NB4 (cell line): ENCODE measurements at regions not wholly inside any gene's neighbourhood (a gene's known extent, or its start where the extent isn't known, plus 50 kb on each side); places are given as distances from the start of the nearest gene placed in this dataset.

Experiments
- DNase-seq: peaks from one replicate; pipeline ENCODE4 v3.0.0; 2010; ENCODE audit warnings: low read depth
- H3K4me3 ChIP-seq: one replicate; pipeline ENCODE4 v1.5.1; 2011; ENCODE audit warnings: mild to moderate bottlenecking, low read depth, low read length, moderate library complexity
- MYC ChIP-seq: IDR thresholded peaks from 2 replicates; pipeline ENCODE4 v1.6.1; 2011; ENCODE audit warnings: low read depth, low read length
- POLR2A ChIP-seq: IDR thresholded peaks from 2 replicates; pipeline ENCODE4 v1.6.1; 2011; ENCODE audit warnings: mild to moderate bottlenecking; ENCODE audit not compliant: insufficient read length; ENCODE audit errors: extremely low read depth
- TF ChIP-seq, protein P1 (sequence below): IDR thresholded peaks from 2 replicates; pipeline ENCODE4 v1.6.1; 2011; ENCODE audit warnings: low read depth, low read length
- TF ChIP-seq, protein P2 (sequence below): IDR thresholded peaks from one replicate; pipeline ENCODE4 v1.5.1; 2012; ENCODE audit warnings: low read depth, low read length

GRCh38 chr9:95808011-95808410 is 67.5 kb upstream of the ERCC6L2 start:
- no peak for DNase-seq

GRCh38 chr9:95807326-95807947 is 68.1 kb upstream of the ERCC6L2 start:
- TF ChIP-seq POLR2A: no peak
- TF ChIP-seq MYC: no peak
- TF ChIP-seq, protein P1, sequence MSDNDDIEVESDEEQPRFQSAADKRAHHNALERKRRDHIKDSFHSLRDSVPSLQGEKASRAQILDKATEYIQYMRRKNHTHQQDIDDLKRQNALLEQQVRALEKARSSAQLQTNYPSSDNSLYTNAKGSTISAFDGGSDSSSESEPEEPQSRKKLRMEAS: no peak
- TF ChIP-seq, protein P2, sequence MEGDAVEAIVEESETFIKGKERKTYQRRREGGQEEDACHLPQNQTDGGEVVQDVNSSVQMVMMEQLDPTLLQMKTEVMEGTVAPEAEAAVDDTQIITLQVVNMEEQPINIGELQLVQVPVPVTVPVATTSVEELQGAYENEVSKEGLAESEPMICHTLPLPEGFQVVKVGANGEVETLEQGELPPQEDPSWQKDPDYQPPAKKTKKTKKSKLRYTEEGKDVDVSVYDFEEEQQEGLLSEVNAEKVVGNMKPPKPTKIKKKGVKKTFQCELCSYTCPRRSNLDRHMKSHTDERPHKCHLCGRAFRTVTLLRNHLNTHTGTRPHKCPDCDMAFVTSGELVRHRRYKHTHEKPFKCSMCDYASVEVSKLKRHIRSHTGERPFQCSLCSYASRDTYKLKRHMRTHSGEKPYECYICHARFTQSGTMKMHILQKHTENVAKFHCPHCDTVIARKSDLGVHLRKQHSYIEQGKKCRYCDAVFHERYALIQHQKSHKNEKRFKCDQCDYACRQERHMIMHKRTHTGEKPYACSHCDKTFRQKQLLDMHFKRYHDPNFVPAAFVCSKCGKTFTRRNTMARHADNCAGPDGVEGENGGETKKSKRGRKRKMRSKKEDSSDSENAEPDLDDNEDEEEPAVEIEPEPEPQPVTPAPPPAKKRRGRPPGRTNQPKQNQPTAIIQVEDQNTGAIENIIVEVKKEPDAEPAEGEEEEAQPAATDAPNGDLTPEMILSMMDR: no peak
- H3K4me3 ChIP-seq: no peak overlapping the region
- DNase-seq: no peak

More at GRCh38 chr9:95808011-95808410, 67.5 kb upstream of the ERCC6L2 start:
- H3K4me3 ChIP-seq: no peak overlapping the region
- TF ChIP-seq, protein P2: no peak
- TF ChIP-seq, protein P1: no peak
- TF ChIP-seq MYC: no peak
- no peak for TF ChIP-seq POLR2A

DNA sequence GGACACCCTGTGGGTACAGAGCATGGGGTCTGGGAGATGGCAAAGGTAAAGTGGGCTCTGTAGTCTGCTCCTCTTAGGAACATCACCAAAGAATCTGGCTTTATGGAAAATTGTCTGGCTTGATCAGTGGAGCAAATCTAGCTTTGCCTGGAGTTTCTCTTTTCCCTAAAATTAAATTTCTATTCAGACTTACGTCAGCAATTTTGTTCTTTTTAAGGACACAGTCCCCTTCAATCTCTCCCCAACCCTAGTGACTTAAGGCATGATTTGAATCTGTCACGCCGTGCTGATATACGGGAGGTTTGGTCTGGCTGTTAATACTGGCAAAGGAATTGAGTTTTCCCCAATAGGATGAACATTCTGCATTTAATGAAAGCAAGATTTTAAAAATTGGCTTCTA is 72.3 kb upstream of the ERCC6L2 start:
- TF ChIP-seq, protein P2: no peak
- TF ChIP-seq MYC (no peak), POLR2A (no peak)
- TF ChIP-seq, protein P1: no peak
- no peak for DNase-seq
- H3K4me3 ChIP-seq: no peak overlapping the region

GRCh38 chr9:95801797-95802196 is 73.7 kb upstream of the ERCC6L2 start:
- TF ChIP-seq POLR2A (no peak), MYC (no peak)
- TF ChIP-seq, protein P2: no peak
- TF ChIP-seq, protein P1: no peak
- no peak overlapping the region for H3K4me3 ChIP-seq
- DNase-seq: no peak

GRCh38 chr9:95796029-95796428 is 79.5 kb upstream of the ERCC6L2 start:
- TF ChIP-seq, protein P2: no peak
- TF ChIP-seq POLR2A: no peak
- TF ChIP-seq, protein P1: no peak
- TF ChIP-seq MYC: no peak
- DNase-seq: no peak
- H3K4me3 ChIP-seq: no peak overlapping the region
